ENCODE measurements at regions not wholly inside any gene's neighbourhood (a gene's known extent, or its start where the extent isn't known, plus 50 kb on each side); places are given as distances from the start of the nearest gene placed in this dataset.
A peak's percentile ranks its signal among the peaks of the same experiment; 100 is the strongest.
"Not testable (repeated sequence)": the region's sequence is repeated elsewhere in the genome, so short reads cannot be mapped to it uniquely, and the experiment has no call there.

DNA sequence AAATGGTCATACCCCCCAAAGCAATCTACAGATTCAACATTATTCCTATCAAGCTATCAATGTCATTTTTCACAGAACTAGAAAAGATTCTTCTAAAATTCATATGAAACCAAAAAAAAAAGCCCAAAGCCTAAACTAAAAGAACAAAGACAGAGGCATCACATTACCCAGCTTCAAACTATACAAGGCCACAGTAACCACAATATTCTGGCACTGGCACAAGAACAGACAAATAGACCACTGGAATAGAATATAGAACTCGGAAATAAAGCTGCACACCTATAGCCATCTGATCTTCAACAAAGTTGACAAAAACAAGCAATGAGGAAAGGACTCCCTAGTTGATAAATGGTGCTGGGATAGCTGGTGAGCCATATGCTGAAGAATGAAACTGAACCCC, 89.2 kb upstream of the PCED1B start:
- no peak for DNase-seq

DNA sequence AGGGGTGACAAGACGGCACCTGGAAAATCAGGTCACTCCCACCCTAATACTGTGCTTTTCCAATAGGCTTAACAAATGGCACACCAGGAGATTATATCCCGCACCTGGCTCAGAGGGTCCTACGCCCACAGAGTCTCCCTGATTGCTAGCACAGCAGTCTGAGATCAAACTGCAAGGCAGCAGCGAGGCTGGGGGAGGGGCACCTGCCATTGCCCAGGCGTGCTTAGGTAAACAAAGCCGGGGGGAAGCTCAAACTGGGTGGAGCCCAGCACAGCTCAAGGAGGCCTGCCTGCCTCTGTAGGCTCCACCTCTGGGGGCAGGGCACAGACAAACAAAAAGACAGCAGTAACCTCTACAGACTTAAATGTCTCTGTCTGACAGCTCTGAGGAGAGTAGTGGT, 87.4 kb upstream of the PCED1B start:
- DNase-seq, result not testable (repeated sequence)

DNA sequence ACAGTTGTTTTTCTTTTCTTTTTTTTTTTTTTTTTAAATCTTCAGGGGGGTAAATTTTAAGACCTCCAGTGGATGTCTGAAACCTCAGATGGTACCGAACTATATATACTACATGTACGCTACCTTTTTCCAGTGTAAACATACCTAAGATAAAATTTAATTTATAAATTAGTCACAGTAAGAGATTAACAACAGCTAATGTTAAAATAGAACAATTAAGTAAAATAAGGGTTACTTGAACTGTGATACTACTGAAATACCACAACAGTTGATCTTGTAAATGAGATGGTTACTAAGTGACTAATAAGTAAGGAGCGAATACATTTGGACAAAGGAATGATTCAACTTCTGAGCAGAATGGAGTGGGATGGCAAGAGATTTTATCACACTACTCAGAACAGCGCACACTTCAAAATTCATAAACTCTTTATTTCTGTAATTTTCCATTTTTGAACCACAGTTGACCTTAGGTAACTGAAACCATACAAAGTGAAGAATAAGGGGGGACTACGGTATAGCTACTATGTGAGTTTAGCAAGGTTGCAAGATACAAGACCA, 80.5 kb upstream of the PCED1B start:
- DNase-seq, result no peak

DNA sequence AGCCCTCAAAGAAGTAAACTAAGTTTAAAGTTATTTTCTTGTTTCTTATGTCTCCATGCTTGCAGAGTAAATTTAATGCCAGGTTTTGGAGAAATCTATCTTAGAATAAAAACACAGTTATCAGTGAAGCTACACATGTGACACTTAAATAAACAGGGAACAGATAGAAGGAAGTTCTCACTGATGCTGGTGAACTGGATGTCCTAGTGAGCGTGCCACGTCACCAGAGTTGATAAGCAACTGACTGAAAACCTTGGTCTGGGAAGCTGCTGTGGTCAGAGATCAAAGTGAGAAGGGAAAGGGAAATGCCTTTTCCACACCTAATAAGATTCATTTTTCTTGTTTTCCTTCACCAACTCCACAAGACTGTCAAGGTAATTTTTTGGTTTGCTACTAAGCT, 74.8 kb upstream of the PCED1B start:
- peak; percentile 7 for DNase-seq

DNA sequence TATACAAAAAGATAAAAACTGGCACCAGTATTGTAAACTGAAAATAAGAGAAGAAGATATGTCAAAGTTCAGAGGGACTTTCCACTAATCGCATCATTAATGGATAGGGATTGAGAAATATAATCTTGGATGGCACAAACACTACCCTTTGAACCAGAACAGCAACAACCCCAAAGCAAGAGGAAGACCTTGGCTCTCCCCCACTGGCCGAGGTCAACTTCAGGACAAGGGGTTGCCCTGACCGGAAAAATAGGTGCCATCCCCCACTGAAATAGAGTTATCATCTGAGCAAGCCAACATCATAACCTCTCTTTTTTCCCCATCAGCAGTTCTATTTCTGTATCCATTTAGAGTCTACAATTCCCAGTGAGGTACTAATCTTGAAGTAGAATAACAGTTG, 72.4 kb upstream of the PCED1B start:
- DNase-seq, result no peak

DNA sequence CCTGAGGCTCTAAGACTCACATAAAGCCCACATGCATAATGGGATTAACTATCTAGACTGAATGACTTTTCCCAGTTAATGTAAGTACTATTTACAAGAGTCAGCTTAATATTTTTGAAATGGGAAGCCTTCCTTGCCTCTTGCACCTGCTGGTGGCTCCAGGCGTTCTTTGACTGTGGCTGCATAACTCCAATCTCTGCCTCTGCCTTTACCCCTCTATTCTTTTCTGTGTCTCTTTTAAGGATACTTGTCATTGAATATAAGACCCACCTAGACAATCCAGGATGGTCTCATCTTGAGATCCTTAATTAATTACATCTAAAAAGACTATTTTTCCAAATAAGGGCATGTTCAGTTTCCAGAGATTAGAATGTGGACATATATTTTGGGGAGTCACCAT, 66.9 kb upstream of the PCED1B start:
- DNase-seq, result no peak

DNA sequence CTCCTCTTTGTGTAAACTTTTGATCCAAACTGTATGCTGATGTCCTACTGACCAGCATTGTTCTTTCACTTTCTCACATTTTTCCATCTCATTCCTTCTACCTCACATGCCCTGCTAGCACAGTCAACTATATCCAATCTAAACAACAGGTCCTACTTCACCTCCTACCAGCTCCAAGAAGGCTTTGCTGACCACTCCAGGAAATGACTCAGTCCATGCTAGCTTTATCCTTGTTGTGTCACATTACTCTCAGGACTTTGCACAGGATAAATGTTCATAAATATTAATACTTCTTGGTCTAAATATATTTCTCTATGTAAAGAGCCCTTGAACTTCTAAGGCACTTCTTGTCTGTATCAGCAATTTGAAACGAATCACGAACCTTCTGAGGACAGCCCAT, 64.9 kb upstream of the PCED1B start:
- DNase-seq, result no peak

DNA sequence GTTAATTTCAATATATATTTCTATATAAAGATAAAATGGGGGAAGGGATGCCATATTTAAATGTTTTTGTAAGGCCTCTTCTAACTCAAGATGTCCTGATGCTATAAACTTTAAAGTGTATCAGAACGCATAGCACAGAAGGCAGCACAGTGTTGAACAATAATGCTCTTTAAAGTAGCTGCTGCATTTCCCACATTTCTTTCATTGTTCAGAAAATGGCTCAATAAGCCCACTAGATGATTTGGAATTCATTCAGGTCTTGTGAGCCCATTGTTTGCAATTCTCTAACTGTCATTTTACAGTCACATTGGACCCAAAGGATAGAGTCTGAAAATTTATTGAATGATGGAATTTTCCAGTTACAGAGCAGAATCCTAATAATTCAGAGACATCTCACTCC, 64.0 kb upstream of the PCED1B start:
- no peak for DNase-seq

DNA sequence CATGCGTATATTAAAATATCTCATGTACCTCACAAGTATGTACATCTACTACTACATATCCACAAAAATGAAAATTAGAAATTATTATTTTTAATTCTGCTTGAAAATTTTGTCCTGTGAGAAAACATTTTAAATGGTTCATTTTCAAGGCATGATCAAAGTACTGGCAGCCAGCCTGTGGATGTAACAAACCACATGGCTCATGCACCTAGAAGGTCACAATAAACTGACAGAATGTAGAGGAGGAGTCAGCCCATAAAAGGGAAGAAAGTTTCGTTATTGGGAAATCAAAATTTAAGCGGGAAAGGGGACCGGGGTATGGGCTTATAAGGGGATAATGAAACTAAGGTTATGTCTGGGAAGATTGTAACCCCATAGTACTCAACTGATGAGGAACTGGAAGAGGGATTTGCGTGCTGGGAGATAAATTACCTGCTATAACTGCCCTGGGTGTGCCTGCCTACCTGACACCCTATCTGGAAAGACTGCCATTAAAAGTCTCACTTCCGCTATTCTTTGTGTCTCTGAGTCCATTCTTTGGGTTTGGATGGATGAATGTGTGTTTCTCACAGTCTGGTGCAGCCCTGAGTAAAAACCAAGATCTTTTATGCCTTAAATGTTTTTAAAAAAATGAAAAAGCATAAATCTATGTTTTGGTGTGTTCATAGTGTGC, 62.2 kb upstream of the PCED1B start:
- no peak for DNase-seq

DNA sequence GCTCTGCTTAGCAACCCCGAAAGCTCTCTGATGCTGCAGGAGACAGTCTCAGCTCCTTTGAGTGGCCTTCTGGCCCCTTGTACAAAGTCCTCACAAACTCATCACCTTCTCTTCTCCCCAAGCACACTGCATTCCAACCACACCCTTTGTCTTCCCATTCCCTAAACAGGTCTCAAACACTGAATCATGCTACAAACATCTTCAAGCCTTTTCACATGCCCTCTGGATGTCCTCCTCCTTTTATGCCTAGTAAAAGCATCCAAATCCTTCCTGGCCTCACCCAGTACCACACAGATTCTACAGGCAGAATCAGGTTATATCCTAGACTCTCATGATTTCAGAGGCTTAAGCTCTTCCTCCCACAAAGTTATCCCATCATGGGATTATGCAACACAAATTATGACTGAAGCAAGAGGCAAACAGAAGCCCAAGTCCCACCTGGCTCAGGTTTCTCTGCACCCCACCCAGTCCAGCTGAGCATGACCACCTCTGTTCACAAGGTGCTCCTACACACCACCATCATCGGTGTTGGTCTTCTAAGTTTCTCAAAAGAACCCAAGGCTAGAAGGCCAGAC, 61.4 kb upstream of the PCED1B start:
- no peak for DNase-seq

DNA sequence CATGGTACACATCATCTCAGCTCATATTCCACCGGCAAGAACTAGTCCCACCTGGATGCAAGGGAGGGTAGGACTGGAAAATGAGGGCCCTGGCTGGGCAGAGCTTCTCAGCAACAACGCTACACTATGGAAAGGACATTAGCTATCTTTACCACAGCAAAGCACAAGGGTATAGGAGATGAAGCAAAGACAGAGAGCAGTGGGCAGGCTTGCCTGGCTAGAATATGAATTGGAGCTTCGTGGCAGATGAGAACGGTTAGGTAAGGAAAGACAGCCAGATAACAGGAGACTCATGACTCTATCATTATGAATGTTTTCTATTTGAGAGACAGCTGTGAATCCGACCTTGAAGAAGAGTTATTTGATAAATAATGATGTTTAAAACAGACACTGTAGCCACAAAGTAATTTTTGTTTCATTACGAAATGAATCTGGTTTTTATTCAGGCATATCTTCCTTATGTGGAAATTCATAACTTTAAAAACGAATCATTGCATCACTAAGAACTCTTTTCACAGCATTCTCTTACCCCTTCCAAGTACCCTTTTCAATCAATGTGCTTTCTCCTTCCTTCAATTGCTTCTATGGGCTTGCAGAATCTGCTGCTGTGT, 59.1 kb upstream of the PCED1B start:
- DNase-seq, result no peak

DNA sequence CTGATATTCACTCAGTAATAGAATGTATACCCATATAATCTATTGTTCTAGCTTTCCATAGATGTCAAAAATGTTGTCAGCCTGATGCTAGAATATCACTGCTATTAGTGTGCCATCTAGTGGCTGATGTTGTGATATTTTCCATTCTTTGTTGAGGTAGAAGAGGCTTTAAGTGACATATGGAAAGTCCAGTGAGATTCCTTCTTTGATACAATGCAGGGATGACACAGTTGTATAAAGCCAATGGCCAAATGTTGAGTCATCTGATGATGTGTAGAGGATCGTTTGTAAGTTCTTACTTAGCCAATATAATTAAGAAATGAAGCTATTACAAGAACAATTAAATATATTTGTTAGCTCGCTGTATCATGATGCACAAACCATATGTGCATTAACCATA, 58.1 kb upstream of the PCED1B start:
- peak; percentile 81 for DNase-seq

DNA sequence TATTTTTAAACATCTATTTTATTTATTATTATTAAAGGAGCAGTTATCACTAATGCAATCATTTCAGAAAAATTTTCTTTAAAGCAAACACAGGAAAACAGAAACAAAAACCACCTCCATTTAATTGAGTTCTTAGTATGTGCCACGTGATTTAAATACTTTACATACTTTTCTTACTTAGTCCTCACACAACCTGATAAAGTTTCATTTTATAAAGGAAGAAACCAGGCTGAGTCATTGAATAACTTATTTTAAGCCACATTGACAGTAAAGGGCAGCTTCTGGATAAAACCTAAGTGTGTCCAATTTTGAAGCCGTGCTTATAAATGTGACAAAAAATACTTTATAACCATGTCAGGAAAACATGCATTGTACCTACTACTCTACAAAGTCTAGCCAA, 57.1 kb upstream of the PCED1B start:
- DNase-seq, result no peak

DNA sequence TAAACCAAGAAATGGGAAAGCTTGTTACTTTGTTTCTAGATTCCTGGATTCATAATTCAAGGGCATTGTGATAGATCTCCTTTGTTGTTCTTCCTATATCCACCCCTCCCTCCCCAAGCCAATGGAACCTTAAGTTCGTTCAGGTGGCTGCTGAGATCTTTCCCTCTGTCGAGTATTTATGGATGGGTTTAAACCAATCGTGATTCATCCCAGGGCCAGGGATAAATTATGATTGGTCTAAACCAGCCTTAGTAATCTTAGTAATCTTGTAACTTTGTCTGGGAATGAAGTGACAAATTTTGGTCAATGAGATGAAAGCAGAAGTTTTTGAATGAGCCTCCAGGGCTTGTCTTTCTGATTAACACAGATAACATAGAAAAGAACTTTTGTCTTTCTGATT, 56.1 kb upstream of the PCED1B start:
- DNase-seq, result no peak

DNA sequence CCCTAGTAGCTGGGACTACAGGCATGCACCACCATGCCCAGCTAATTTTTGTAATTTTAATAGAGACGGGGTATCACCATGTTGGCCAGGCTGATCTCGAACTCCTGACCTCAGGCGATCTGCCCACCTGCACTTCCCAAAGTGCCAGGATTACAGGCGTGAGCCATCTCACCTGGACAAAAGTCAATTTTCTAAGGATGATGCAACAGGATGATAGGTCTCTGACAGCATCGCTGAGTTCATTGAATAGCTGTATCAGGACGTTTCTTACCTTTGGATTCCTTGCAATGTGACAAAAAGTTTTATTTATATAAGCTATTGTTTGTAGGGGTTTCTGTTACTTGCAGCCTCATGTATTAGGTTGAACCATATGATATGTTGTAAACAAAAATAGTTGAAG, 55.5 kb upstream of the PCED1B start:
- DNase-seq, result no peak

DNA sequence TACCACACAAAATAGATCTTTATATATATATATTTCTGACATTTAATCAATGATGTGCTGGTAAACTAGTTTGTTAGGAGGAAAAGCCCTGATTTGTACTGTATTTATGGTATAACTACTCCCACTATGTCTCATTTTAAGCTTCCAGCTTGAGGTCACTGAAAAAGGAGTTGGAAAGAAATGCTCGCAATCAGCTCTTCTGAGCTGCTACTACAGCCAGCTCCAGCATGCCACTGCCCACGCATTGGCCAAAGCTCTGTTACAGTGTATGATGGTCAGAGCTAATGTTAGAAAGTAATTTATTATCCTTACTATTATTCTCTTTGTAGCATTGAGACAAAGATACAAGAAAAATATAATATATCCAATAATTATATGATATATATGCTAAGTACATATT, 55.0 kb upstream of the PCED1B start:
- no peak for DNase-seq

DNA sequence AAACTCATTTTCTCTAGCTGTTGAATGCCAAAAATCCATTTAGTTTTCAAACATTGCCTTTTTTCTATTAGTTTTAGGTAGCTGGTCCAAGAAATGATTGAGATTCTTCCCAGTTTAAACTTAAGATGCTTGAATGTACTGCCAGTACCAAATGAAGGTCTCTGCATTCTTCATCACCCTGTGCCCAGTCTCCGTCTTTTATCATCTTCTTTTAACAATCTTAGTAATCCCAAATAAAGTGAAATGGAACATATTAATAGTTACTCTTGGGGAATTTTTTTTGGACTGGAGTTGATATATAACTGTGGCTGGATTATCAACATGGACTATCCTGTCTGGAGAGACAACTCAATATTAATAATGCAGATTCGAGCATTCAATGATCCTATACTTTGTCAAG, 54.1 kb upstream of the PCED1B start:
- DNase-seq, result no peak

DNA sequence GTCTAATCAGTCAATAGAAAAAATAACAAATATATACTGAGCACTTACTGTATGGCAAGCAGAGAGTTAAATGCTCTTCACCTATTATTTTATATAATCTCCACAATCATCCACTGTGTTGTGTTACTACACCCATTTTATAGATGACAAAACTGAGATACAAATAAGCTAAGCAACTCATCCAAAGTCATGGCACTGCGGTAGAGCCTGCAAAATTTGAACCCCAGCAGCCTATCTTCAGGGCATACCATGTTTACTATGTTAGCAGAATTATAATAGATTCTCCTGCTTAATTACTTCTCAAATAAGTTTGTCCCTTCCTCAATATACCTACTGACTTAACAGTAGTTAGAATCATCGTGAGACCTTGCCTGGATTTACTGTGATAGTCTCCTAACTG, 53.6 kb upstream of the PCED1B start:
- no peak for DNase-seq

DNA sequence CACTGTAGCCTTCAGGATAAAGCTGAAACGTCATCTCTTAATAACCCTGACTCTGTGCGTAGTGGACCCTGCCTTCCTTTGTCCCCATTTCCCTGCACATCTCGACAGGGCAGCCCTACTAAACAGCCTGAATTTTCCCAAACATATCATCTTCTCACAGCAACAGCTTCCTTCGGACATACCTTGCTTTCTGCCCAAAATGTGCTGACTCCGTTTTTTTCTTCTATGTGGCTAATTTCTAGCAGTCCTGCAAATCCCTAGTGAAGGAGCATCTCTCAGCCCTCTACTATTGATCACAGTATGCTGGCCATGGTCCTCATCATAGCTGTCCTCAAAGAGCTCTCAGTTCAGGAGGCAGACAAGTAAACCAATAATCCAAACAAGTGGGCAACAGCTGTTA, 53.1 kb upstream of the PCED1B start:
- no peak for DNase-seq

All from hematopoietic multipotent progenitor cell treated with erythropoietin and hydrocortisone succinate and interleukin-3 and kit ligand, for 6 days (in vitro differentiated cells).